ENCODE measurements at regions not wholly inside any gene's neighbourhood (a gene's known extent, or its start where the extent isn't known, plus 50 kb on each side); places are given as distances from the start of the nearest gene placed in this dataset.

GRCh38 chr6:120058410-120058809, 708.8 kb upstream of the MAN1A1 start:
- no peak overlapping the region for H3K4me3 ChIP-seq (ENCODE audit: low read depth, low read length)
- DNase-seq (ENCODE audit: low read depth), result no peak
- no peak for TF ChIP-seq CTCF (IDR thresholded peaks at IDR 0.05; ENCODE audit: control insufficient read depth, extremely low read depth, insufficient read depth)

DNA sequence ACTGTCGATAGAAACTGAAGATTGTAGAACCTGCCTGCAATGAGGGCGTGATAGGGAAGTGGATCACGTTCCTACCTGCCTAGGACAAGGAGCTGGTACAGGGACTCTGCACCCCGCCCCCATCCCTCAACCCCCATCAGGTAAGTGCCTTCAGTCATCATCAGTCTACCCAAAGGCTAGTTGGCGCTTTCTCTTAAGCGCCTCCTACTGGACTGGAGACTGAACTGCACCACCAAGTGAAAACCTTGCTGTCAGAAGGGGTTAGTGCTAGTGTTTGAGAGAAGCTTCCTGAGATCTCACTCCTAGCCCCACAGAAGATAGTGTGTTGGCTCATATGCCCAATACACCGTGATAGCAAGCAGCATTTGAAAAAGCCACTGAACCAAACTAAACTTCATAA, 706.5 kb upstream of the MAN1A1 start:
- no peak overlapping the region for H3K4me3 ChIP-seq (ENCODE audit: low read depth, low read length)
- DNase-seq (ENCODE audit: low read depth), result no peak
- peak; percentile 70 for TF ChIP-seq CTCF (IDR thresholded peaks at IDR 0.05; ENCODE audit: control insufficient read depth, extremely low read depth, insufficient read depth)

- TF ChIP-seq CTCF (IDR thresholded peaks at IDR 0.05; ENCODE audit: control insufficient read depth, extremely low read depth, insufficient read depth), result no peak
- no peak for DNase-seq (ENCODE audit: low read depth)
- H3K4me3 ChIP-seq (ENCODE audit: low read depth, low read length), result no peak overlapping the region
Measured at GRCh38 chr6:120055071-120055470, 705.5 kb upstream of the MAN1A1 start.

GRCh38 chr6:120039664-120040063, 690.1 kb upstream of the MAN1A1 start:
- no peak overlapping the region for H3K4me3 ChIP-seq (ENCODE audit: low read depth, low read length)
- TF ChIP-seq CTCF (IDR thresholded peaks at IDR 0.05; ENCODE audit: control insufficient read depth, extremely low read depth, insufficient read depth), result no peak
- no peak for DNase-seq (ENCODE audit: low read depth)

DNA sequence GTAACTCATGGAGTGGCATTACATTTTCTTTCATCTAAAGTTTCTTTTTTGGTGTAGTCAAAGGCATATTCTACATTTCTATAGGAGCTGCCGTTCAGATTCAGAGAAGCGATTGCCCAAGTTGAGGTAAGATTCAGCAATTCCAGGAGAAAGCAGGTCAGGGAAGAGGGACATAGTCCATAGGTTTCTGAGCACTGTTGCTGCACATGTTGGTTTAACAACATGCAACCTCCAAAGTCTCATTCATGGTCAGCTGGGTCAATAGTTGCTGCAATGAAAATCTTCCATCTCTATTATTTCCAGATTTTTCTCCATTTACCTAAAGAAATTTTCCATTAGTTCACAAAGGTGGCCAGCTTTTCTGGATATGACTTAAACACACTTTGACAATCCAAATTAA, 682.3 kb upstream of the MAN1A1 start:
- no peak for TF ChIP-seq CTCF (IDR thresholded peaks at IDR 0.05; ENCODE audit: control insufficient read depth, extremely low read depth, insufficient read depth)

DNA sequence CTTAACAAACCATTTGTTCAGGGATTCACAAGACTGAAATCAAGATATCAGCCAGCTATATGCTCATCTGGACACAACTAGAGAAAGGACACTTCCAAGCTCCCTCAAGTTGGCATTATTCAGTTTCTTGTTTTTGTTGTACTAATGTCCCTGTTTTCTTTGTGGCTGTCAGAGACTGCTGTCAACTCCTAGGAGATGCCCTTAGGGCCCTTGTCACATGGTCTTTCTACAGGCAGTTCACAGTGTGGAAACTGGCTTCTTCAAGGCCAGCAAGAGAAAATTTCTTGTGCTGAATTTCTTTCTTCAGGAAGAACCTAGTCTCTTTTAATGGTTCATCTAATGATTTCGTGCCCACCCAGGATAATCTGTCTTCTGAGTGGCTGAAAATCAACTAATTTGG, 677.2 kb upstream of the MAN1A1 start:
- H3K4me3 ChIP-seq (ENCODE audit: low read depth, low read length), result no peak overlapping the region

More for the DNA sequence above, 682.3 kb upstream of the MAN1A1 start:
- DNase-seq (ENCODE audit: low read depth), result no peak
- H3K4me3 ChIP-seq (ENCODE audit: low read depth, low read length), result no peak overlapping the region

More for the DNA sequence above, 677.2 kb upstream of the MAN1A1 start:
- TF ChIP-seq CTCF (IDR thresholded peaks at IDR 0.05; ENCODE audit: control insufficient read depth, extremely low read depth, insufficient read depth), result no peak
- DNase-seq (ENCODE audit: low read depth), result no peak

All from LNCaP clone FGC (cell line).